HEK293 (cell line): ENCODE measurements at regions not wholly inside any gene's neighbourhood (a gene's known extent, or its start where the extent isn't known, plus 50 kb on each side); places are given as distances from the start of the nearest gene placed in this dataset.

ENCODE experiments used
- CTCF ChIA-PET: fragments of 350-600 bp; formaldehyde crosslinking; extraction: SDS; loops from one replicate; lab custom pipeline; 2021; ENCODE audit warnings: antibody characterized with exemption; lab: Yijun Ruan, JAX
- POLR2A ChIA-PET: fragments of 300-600 bp; formaldehyde crosslinking; extraction: SDS; loops from one replicate; lab custom pipeline; 2020; ENCODE audit warnings: antibody characterized with exemption, inconsistent platforms; lab: Yijun Ruan, JAX
- H3K27ac ChIP-seq: fragments of 200-500 bp; sonication (Bioruptor generic); 2 replicates; pipeline ENCODE4 v1.5.1; 2014; ENCODE audit warnings: low read depth, low read length, control low read depth, inconsistent platforms; ENCODE audit errors: extremely low read depth
- H3K36me3 ChIP-seq, 2 experiments: fragments of 200-500 bp in 1 of 2; sonication (Bioruptor generic) in 1 of 2; 1 replicate in 1 of 2; 2 replicates in 1 of 2; pipeline ENCODE4 v1.5.1; 2014 to 2017; ENCODE audit warnings: inconsistent platforms in 2 of 2, low read length in 2 of 2; ENCODE audit not compliant: control insufficient read depth in 2 of 2, insufficient read depth in 1 of 2
- H3K4me1 ChIP-seq: fragments of 200-500 bp; sonication (Bioruptor generic); 2 replicates; pipeline ENCODE4 v1.5.1; 2014; ENCODE audit warnings: mild to moderate bottlenecking, low read length, inconsistent platforms; ENCODE audit not compliant: control insufficient read depth, insufficient read depth
- H3K4me3 ChIP-seq: 2 replicates; pipeline ENCODE4 v1.5.1; 2011; ENCODE audit warnings: low read depth, mild to moderate bottlenecking, control low read depth, low read length, moderate library complexity
- H3K9me3 ChIP-seq: fragments of 200-500 bp; sonication (Bioruptor generic); 2 replicates; pipeline ENCODE4 v1.5.1; 2014; ENCODE audit warnings: low read depth, low read length, inconsistent platforms; ENCODE audit not compliant: control insufficient read depth, insufficient read depth
- PATZ1 ChIP-seq: fragments of 450-650 bp; formaldehyde crosslinking; IDR thresholded peaks from 2 replicates; pipeline ENCODE4 v1.5.1; 2016; ENCODE audit warnings: missing biosample characterization, missing genetic modification characterization
- PBX3 ChIP-seq: sonication (generic); formaldehyde crosslinking; IDR thresholded peaks from 2 replicates; pipeline ENCODE4 v1.8.1; 2022; ENCODE audit warnings: mild to moderate bottlenecking, moderate library complexity, missing genetic modification reagents
- YY1 ChIP-seq: fragments of 450-650 bp; formaldehyde crosslinking; IDR thresholded peaks from 2 replicates; pipeline ENCODE4 v1.5.1; 2018; ENCODE audit warnings: missing biosample characterization, missing genetic modification characterization
- ZBTB11 ChIP-seq: fragments of 450-650 bp; formaldehyde crosslinking; conservative IDR thresholded peaks from 2 replicates; pipeline ENCODE4 v1.5.1; 2016; ENCODE audit warnings: low read depth, missing biosample characterization, missing genetic modification characterization
- ZNF133 ChIP-seq: fragments of 450-650 bp; formaldehyde crosslinking; IDR thresholded peaks from 2 replicates; pipeline ENCODE4 v1.5.1; 2016; ENCODE audit warnings: missing biosample characterization, missing genetic modification characterization
- ZNF302 ChIP-seq: fragments of 450-650 bp; formaldehyde crosslinking; IDR thresholded peaks from 2 replicates; pipeline ENCODE4 v1.5.1; 2016; ENCODE audit warnings: missing biosample characterization, missing genetic modification characterization, low read depth
- ZNF324 ChIP-seq: fragments of 450-650 bp; formaldehyde crosslinking; IDR thresholded peaks from 2 replicates; pipeline ENCODE4 v1.5.1; 2016; ENCODE audit warnings: missing biosample characterization, missing genetic modification characterization
- ZNF335 ChIP-seq: fragments of 450-650 bp; formaldehyde crosslinking; conservative IDR thresholded peaks from 2 replicates; pipeline ENCODE4 v1.5.1; 2016; ENCODE audit warnings: missing biosample characterization, missing genetic modification characterization
- ZNF341 ChIP-seq: fragments of 450-650 bp; formaldehyde crosslinking; IDR thresholded peaks from 2 replicates; pipeline ENCODE4; 2016; ENCODE audit warnings: low read depth, missing biosample characterization, missing genetic modification characterization
- ZNF514 ChIP-seq: fragments of 450-650 bp; formaldehyde crosslinking; IDR thresholded peaks from 2 replicates; pipeline ENCODE4 v1.5.1; 2016; ENCODE audit warnings: missing biosample characterization, missing genetic modification characterization
- ZNF518A ChIP-seq: fragments of 450-650 bp; formaldehyde crosslinking; conservative IDR thresholded peaks from 2 replicates; pipeline ENCODE4 v1.5.1; 2016; ENCODE audit warnings: low read depth, missing biosample characterization, missing genetic modification characterization
- ZNF629 ChIP-seq: fragments of 450-650 bp; formaldehyde crosslinking; IDR thresholded peaks from 2 replicates; pipeline ENCODE4 v1.5.1; 2017; ENCODE audit warnings: missing biosample characterization, missing genetic modification characterization
- ZNF660 ChIP-seq: fragments of 450-650 bp; IDR thresholded peaks from 2 replicates; pipeline ENCODE4 v1.5.1; 2018; ENCODE audit warnings: missing biosample characterization, mild to moderate bottlenecking, missing genetic modification characterization
- ZNF664 ChIP-seq: fragments of 450-650 bp; formaldehyde crosslinking; IDR thresholded peaks from 2 replicates; pipeline ENCODE4 v1.5.1; 2016; ENCODE audit warnings: missing biosample characterization, missing genetic modification characterization
- ZNF792 ChIP-seq: fragments of 450-650 bp; formaldehyde crosslinking; IDR thresholded peaks from 2 replicates; pipeline ENCODE4 v1.5.1; 2016; ENCODE audit warnings: missing biosample characterization, missing genetic modification characterization

- no peak for TF ChIP-seq ZNF514 (tag by site-specific recombination)
- TF ChIP-seq ZNF629 (tag by site-specific recombination), result peak; percentile 73
- 0 out of 2 replicates have a peak, but pooled peaks have one; percentile 26 for TF ChIP-seq PATZ1
- TF ChIP-seq ZNF664 (tag by site-specific recombination), result peak; percentile 53; the same call in 1 of the 2 replicates
- no peak for TF ChIP-seq ZNF660 (tag by site-specific recombination)
These were observed 72.8 kb upstream of the MAP10 start (continued) for GRCh38 chr1:232732344-232732910.

GRCh38 chr1:232737917-232738316, 67.3 kb upstream of the MAP10 start:
- Histone ChIP-seq H3K4me1 (no peaks in the 10 kb centered on the region), H3K4me3 (no peak overlapping the region), H3K27ac (no peak overlapping the region), H3K36me3 (no peaks in the 10 kb centered on the region), H3K9me3 (no peaks in the 10 kb centered on the region)
- CTCF ChIA-PET, result interaction anchor here (0.7 to 0.8 kb wide), 2 partner anchors 12 to 26 kb away, joined by 3 read pairs; no protein-coding TSS in a partner anchor
- POLR2A ChIA-PET, result no interaction called here
- TF ChIP-seq PATZ1 (no peak), PBX3 (CRISPR knock-in tag) (no peak), ZNF792 (tag by site-specific recombination) (no peak), ZNF302 (tag by site-specific recombination) (no peak), YY1 (no peak), ZNF133 (tag by site-specific recombination) (no peak), ZNF335 (no peak), ZNF518A (tag by site-specific recombination) (no peak), ZBTB11 (tag by site-specific recombination) (no peak), ZNF324 (tag by site-specific recombination) (no peak), ZNF341 (no peak)
